GM19238 (cell line): ENCODE measurements at regions not wholly inside any gene's neighbourhood (a gene's known extent, or its start where the extent isn't known, plus 50 kb on each side); places are given as distances from the start of the nearest gene placed in this dataset.

Source experiments
- DNase-seq: peaks from one replicate; pipeline ENCODE4 v3.0.0; 2011; ENCODE audit warnings: low spot score; ENCODE audit not compliant: insufficient read length

- no peak for DNase-seq
Observed at GRCh38 chr5:112653638-112654205, 84.0 kb upstream of the APC start.

- no peak for DNase-seq
Observed at GRCh38 chr5:112655513-112655912, 82.2 kb upstream of the APC start.

- DNase-seq = no peak
Observed at GRCh38 chr5:112656451-112656850, 81.2 kb upstream of the APC start.

- no peak for DNase-seq
Observed at GRCh38 chr5:112657804-112658203, 79.9 kb upstream of the APC start.

- no peak for DNase-seq
Observed at GRCh38 chr5:112660359-112660758, 77.3 kb upstream of the APC start.

- no peak for DNase-seq
Observed at GRCh38 chr5:112663146-112663545, 74.5 kb upstream of the APC start.

- DNase-seq = no peak
Observed at GRCh38 chr5:112668016-112668415, 69.7 kb upstream of the APC start.

- DNase-seq = no peak
Observed at GRCh38 chr5:112668911-112669310, 68.8 kb upstream of the APC start.

GRCh38 chr5:112669328-112669963 lies 68.2 kb upstream of the APC start:
- no peak for DNase-seq

- no peak for DNase-seq
Observed at GRCh38 chr5:112671687-112672086, 66.0 kb upstream of the APC start.

- no peak for DNase-seq
Observed at GRCh38 chr5:112681481-112681908, 56.2 kb upstream of the APC start.

GRCh38 chr5:112682621-112683061 lies 55.0 kb upstream of the APC start:
- DNase-seq = no peak

- no peak for DNase-seq
Observed at GRCh38 chr5:112684121-112684520, 53.6 kb upstream of the APC start.

GRCh38 chr5:112684737-112685136 lies 52.9 kb upstream of the APC start:
- no peak for DNase-seq

GRCh38 chr5:112685386-112685785 lies 52.3 kb upstream of the APC start:
- DNase-seq = no peak

- no peak for DNase-seq
Observed at GRCh38 chr5:112685931-112686330, 51.8 kb upstream of the APC start.

GRCh38 chr5:112686675-112687074 lies 51.0 kb upstream of the APC start:
- DNase-seq = no peak

- DNase-seq = no peak
Observed at GRCh38 chr5:112687306-112687705, 50.4 kb upstream of the APC start.
